ENCODE measurements at regions not wholly inside any gene's neighbourhood (a gene's known extent, or its start where the extent isn't known, plus 50 kb on each side); places are given as distances from the start of the nearest gene placed in this dataset.
"Not testable (repeated sequence)": the region's sequence is repeated elsewhere in the genome, so short reads cannot be mapped to it uniquely, and the experiment has no call there.

DNA sequence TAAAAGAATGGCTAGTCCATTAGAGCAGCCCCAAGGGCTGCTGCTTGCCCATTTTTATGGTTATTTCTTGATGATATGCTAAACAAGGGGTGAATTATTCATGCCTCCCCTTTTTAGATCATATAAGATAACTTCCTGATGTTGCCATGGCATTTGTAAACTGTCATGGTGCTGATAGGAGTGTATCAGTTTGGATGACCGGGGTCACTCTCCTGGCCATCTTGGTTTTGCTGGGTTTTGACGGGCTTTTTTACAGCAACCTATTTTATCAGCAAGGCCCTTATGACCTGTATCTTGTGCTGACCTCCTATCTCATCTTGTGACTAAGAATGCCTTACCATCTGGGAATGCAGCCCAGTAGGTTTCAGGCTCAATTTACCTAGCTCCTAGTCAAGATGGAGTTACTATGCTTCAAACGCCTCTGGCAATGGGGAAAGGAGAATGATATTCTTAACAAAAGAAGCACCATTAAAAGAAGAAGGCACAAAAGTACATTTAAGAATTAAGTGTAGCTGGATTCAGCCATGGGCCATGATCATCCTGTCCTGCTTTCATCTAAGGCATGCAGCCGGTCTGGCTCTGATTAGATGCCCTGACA, 1156.0 kb downstream of the PCDH9 start:
- DNase-seq (ENCODE audit: insufficient read length, low spot score) (no peak), FAIRE-seq (no peak)

DNA sequence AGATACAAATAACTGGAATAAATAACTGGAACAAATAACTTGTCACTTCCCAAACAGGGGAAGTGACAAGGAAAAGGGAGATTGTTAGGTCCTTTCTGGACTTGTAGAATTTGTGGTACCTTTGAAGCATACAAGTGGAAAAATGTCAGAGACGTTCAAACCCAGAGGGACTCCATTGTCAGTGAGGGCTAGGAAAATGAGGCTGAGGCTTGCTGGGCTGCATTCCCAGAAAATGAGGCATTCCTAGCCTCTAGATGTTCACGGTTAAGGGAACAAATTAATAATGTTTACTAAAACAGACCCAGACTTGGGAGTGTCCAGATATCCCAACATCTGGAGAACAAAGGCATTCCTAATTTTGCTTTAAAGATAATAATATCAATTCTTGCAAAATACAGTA, 1158.0 kb downstream of the PCDH9 start:
- FAIRE-seq: not testable (repeated sequence)

DNA sequence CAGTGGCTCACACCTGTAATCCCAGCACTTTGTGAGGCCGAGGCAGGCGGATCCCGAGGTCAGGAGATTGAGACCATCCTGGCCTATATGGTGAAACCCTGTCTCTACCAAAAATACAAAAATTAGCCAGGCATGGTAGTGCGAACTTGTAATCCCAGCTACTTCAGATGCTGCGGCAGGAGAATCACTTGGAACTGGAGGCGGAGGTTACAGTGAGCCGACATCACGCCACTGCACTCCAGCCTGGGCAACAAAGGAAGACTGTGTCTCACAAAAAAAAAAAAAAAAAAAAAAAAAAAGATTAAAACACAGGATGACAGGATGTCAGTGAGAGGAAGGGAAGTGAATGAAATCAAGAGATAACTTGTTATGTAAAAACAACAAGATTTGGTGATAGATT, 1158.5 kb downstream of the PCDH9 start:
- no peak for FAIRE-seq
- no peak for DNase-seq (ENCODE audit: insufficient read length, low spot score)

More for the DNA sequence above, 1158.0 kb downstream of the PCDH9 start:
- not testable (repeated sequence) for DNase-seq (ENCODE audit: insufficient read length, low spot score)

DNA sequence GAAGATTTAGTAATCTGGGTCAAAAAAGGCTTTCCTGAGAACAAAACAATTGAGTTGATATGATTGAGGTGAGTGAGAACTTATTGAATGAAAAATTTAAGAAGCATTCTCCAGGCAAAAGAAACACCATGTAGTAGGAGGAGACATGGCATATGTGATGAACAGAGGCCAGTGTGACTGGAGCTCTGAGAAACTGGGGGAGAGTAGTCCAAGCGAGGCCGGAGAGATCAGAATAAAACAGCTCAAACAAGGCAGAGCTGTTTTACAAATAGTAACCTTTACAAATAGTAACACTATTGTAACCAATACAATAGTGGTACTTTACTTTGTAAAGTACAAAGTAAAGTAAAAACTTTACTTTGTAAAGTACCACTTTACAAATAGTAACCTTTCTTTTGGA, 1159.1 kb downstream of the PCDH9 start:
- no peak for FAIRE-seq

DNA sequence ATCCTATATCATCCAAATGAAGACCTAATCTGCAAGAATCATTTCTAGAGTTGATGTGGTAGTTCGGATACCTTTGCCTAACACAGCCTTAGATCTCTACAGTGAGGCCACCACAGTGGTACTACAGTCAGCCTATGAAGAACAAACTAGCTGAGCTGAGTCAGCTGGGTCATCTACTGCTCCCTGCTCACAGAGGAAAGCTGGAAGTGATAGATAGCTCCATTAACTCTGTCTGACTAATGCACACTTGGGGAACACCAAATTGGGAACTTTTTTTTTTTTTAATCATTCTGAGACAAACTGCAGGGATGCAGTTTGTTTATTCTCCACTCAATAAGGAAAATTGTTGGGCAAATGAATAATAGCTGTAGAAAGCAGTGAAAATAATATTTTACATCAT, 1160.6 kb downstream of the PCDH9 start:
- DNase-seq (ENCODE audit: insufficient read length, low spot score) (no peak), FAIRE-seq (no peak)

More for the DNA sequence above, 1159.1 kb downstream of the PCDH9 start:
- no peak for DNase-seq (ENCODE audit: insufficient read length, low spot score)

DNA sequence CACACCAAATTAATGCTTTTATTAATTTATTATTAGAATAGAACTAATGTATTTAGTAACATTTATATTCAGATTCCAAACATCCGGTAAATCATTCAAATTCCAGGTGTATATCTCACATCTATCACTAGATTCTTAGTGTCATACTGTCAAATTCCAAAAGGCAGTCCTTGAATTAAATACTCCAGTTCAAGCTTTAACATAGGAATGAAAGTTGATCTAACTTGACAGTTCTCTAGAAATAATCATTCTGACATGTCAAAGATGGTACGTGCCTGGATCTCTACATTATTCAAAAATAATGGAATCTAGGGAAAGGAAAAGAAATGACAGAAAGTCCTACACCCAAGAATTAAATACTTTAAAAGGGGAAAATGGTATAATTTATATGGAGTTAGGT, 1161.5 kb downstream of the PCDH9 start:
- FAIRE-seq (no peak), DNase-seq (ENCODE audit: insufficient read length, low spot score) (no peak)

DNA sequence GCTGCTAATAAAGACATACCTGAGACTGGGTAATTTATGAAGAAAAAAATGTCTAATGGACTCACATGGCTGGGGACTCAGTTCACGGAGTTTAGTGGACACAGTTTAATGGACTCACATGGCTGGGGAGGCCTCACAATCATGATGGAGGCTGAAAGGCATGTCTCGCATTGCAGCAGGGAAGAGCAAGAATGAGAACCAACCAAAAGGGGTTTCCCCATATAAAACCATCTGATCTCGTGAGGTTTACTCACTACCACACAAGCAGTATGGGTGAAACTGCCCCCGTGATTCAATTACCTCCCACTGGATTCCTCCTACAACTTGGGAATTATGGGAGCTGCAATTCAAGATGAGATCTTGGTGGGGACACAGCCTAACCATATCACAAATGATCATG, 1181.2 kb downstream of the PCDH9 start:
- FAIRE-seq: no peak
- DNase-seq (ENCODE audit: insufficient read length, low spot score): no peak

DNA sequence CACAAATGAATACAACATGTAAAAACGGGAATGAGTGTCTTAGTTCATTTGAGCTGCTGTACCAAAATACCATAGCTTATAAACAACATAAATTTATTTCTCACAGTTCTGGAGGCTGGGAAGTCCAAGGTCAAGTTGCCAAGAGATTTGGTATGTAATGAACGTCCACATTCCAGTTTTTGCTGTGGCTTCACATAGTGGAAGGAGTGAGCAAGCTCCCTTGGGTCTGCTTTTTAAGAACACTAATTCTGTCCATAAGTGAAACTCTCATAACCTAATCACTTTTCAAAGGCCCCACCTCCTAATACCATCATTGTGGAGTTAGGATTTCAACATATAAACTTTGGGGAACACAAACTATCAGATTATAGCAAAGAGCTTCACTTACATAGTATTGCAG, 1189.6 kb downstream of the PCDH9 start:
- FAIRE-seq: no peak

DNA sequence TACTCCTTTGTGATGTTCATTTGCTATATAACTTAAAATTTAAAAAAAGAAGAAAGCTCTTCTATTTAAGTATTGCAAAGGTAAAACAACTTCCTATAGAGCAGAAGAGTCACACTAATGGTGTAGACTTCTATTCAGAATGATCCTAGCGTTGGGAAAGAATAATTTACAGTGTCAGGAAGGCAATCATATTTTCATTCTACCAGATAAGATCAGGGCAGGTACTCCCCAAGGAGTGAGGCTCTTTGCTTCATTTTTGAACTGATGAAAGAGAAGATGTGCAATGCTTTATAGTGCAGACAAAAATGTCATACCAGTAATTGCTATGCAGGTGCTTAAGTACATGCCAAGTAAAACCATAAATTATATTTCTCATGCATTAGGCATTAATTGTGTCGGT, 1193.0 kb downstream of the PCDH9 start:
- DNase-seq (ENCODE audit: insufficient read length, low spot score) (no peak), FAIRE-seq (no peak)

More for the DNA sequence above, 1189.6 kb downstream of the PCDH9 start:
- DNase-seq (ENCODE audit: insufficient read length, low spot score): no peak

DNA sequence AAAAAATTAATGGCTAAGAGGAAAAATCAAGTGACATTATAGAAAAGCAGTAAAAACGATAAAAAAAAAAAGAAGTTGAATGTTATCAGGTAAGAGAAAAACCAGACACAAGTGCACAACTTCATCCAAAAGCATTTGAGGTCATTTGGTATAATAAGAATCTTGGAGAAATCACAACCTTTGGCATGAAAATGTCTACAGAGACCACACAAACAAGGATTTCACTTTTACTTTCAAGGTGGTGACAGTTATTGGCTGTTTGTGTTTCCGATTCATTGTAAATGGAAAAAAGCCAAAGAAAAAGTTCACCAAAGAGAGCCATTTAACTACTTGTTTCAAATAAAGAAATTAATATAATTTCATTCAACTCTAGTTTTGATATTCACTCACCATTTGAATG, 1193.5 kb downstream of the PCDH9 start:
- no peak for DNase-seq (ENCODE audit: insufficient read length, low spot score)
- no peak for FAIRE-seq

DNA sequence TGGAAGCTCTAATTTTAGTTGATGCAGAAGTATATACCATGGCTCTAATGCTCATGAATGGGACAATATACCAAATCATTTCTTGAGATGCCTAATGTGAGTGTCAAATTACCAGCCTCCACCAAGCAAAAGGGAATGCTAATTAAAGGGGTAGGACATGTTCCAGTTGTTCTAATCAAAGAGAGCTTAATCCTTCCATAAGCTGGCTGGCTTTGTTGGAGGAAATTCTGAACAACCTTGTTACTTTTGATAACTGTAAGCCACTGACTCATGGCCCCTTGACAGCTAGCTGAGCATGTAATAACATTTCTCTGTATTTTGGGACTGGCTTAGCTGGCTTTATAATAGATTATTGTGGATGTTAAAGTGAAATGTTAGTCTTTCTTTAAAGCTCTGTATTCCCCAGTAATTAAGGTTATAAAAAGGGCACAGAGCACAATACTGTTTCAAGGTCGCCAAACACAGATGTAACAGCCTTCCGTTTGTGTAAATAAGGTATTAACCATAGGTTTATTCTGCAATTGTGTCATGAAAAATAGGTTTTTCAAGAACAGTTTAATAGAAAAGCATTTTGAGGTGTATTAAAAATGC, 1194.0 kb downstream of the PCDH9 start:
- FAIRE-seq (no peak), DNase-seq (ENCODE audit: insufficient read length, low spot score) (no peak)

DNA sequence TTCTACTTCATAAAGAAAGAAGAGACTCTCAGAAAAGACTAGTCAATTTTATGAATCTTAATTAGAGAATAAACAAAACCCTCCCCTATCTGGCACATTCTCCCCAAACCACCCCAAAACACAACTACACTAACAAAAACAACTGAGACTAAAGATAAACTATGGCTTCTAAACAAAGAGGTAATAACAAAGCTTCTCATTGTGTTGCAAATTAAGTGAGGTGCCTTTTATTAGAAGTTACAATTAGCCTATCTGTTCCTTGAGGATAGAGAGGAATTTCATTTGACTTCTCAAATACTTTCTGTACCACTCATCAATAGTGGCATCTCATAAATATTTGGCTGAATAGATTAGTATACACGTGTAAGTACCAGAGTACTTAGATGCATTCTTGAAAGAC, 1196.2 kb downstream of the PCDH9 start:
- FAIRE-seq (no peak), DNase-seq (ENCODE audit: insufficient read length, low spot score) (no peak)

DNA sequence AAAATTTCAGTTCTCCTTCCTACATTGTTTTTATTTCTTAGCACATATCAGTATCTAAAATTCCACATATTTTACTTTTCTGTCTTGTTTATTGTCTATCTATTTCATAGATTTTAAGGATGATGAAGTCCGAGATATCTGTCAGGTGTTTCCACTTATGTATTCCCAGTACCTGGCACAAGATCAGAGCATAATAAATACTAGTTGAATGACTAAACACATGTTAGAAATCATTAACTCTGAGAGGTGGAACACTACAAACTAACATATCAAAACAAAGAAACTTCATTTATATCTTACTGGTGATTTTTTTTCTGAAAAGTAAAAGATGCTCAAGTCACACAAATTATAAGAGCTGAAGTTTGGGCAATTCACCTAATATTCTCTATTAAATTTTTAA, 1208.3 kb downstream of the PCDH9 start:
- FAIRE-seq (no peak), DNase-seq (ENCODE audit: insufficient read length, low spot score) (no peak)

DNA sequence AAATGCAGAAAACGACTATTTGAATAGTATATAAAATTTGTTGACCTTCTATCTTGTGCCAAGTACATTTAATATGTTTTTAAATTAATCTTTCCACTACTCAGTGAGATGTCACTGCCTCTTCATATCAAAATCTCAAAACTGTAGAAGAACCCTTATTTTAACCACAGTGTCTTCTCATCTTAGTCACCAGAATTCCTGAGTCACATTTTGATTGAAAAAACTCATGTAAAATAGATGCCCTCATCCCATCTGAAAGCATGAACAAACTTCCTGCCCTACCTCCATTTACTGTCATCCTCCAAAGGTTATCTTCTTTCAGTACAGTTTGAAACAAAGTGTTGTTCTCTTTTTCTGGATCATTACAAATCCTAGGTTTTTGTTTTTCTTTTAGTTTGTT, 1215.4 kb downstream of the PCDH9 start:
- DNase-seq (ENCODE audit: insufficient read length, low spot score): no peak

DNA sequence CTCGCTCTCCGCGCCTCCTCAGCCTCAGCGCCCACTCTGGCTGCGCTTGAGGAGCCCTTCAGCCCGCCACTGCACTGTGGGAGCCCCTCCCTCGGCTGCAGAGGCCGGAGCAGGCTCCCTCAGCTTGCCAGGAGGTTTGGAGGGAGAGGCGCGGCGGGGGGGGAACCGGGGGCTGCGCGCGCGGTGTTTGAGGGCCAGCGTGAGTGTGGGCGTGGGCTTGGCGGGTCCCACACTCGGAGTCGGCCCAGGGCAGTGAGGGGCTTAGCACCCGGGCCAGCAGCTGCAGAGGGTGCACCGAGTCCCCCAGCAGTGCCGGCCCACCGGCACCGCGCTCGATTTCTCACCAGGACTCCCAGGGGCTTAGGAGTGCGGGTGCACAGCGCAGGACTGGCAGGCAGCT, 1220.9 kb downstream of the PCDH9 start:
- DNase-seq (ENCODE audit: insufficient read length, low spot score) (no peak), FAIRE-seq (no peak)

More for the DNA sequence above, 1215.4 kb downstream of the PCDH9 start:
- no peak for FAIRE-seq

DNA sequence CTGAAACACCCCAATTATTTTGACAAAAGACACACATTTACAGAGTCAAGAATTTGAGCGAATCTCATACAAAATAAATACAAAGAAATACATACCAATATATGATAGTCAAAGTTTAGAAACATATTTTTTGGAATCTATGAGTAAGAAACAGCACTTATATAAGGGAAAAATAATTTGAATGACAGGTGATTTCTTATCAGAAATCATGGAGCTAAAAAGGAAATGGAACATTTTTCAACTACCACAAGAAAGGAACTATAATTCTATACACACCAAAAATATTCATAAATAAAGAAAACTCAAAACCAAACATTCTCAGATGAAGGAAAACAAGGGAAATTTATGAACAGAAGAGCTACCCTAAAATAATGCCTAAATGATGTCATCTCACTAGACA, 1226.6 kb downstream of the PCDH9 start:
- no peak for FAIRE-seq
- DNase-seq (ENCODE audit: insufficient read length, low spot score): no peak

DNA sequence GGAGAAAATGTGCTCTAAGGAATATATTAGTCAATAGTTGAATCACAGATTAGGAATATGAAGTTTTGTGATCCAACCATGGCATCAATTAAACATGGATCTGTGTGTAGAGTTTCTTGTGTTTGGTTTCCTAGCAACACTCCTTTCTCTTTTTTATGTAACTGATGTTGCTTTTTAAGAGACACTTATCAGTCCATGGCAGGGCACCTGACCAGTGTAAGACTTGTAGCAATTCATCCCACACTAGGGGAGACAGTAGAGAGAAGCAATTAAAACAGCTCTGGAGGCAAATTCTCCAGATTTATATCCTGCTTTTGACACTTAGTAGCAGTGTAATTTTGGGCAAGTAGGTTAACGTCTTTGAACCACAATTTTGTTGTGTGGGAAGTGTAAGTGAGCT, 1229.0 kb downstream of the PCDH9 start:
- FAIRE-seq (no peak), DNase-seq (ENCODE audit: insufficient read length, low spot score) (no peak)

DNA sequence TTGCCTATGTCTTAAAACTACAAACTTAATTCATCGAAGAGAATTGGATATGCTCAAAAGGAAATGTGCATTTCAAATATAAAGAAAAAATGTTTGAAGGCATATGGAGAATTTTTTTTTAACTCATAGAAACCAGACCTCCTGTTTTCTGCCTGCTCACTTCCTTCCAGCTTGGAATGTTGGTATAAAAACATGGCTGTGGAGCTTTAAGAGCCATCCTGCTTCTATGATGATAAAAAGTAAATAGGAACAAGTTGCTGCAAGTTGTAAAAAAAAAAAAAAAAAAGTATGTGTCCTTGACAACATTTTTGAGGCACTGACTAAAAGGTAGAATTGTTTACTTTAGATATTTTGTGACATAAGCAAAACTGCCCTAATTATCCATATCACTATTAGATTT, 1230.7 kb downstream of the PCDH9 start:
- FAIRE-seq (no peak), DNase-seq (ENCODE audit: insufficient read length, low spot score) (no peak)

DNA sequence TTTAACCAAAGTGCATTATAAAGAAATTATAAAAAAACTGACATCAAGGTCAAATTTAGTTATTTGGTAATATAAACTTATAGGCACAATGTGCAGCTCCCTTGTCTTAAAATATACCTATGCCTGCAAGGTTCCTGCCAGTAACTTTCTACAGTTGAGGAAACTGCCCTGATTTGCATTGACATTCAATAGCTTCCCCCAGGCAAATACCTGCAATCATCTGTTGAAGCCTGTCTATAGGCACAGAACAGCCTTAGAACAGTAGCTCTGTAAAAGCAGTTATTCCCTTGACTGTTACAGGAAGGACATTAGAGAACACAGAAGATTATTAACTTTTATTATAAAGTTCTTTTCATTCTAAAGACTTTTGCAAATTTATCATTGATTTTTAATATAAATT, 1239.5 kb downstream of the PCDH9 start:
- FAIRE-seq (no peak), DNase-seq (ENCODE audit: insufficient read length, low spot score) (no peak)

DNA sequence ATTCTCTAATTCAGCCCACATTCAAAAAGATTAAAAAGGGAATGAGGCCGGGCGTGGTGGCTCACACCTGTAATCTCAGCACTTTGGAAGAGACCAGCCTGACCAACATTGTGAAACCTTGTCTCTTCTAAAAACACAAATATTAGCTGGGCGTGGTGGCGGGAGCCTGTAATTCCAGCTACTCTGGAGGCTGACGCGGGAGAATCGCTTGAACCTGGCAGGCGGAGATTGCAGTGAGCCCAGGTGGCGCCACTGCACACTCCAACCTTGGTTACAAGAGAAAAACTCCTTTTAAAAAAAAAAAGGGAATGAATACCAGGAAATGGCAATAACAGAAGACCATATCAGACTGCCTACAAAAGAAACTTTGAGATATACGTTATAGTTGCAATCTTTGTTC, 1244.5 kb downstream of the PCDH9 start:
- DNase-seq (ENCODE audit: insufficient read length, low spot score) (no peak), FAIRE-seq (no peak)

DNA sequence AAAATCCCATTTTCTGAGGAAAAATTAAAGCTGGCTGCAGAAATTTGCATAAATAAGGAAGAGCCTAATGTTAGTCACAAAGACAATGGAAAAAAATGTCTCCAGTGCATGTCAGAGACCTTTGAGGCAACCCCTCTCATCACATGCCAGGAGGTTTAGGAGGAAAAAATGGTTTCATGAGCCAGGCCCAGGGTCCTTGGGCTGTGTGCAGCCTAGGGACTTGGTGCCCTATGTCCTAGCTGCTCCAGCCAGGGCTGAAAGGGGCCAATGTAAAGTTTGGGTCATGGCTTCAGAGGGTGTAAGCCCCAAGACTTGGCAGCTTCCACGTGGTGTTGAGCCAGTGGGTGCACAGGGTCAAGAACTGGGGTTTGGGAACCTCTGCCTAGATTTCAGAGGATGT, 1252.6 kb downstream of the PCDH9 start:
- no peak for FAIRE-seq

DNA sequence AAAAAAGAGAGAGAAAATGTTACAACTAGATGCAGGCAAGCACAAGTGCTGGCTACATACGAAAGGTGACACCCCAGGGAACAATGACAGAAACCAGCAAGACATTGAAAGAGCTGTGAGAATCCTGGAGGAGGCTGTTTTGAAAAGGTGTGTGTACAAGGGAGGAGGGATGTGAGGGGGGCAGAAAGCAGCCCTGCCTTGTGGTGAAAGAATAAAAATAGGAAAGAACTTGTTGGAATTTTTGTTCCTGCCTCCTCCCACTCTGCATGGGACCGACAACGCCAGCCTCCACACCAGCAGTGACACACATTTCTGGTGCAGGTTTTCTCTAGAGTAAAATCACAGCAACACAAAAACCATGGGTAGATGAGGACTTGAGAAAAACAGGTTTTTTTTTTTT, 1258.6 kb downstream of the PCDH9 start:
- DNase-seq (ENCODE audit: insufficient read length, low spot score): no peak
- no peak for FAIRE-seq

More for the DNA sequence above, 1252.6 kb downstream of the PCDH9 start:
- no peak for DNase-seq (ENCODE audit: insufficient read length, low spot score)

DNA sequence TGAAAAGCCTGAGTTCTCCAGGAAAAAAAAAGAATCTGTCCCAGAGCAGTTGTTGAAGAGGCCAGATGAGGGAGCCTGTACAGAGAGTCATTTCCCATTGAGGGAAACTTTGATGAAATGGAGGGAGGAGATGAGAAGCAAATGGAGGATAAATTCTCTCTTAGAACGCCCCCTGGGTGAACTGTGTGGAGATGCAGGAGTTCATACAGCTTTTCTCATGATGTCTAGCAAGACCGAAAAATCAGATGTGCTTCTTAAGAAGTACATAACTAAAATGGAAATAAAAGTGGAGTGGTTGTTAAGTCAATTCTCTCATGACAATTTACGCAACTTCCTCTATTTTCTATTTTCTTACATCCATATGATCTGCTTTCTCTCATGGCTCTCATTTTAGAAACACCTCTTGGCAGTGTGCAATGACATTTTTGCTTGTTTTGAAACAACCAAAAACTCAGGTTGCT, 1263.1 kb downstream of the PCDH9 start:
- FAIRE-seq (no peak), DNase-seq (ENCODE audit: insufficient read length, low spot score) (no peak)

Measured in HTR-8/SVneo (cell line).